Activated CD8-positive, alpha-beta memory T cell treated with anti-CD3 and anti-CD28 coated beads, Interleukin-2, amount 10 ng/mL, durations not matched to agents 7 days and 5 days (primary cell): ENCODE measurements at regions not wholly inside any gene's neighbourhood (a gene's known extent, or its start where the extent isn't known, plus 50 kb on each side); places are given as distances from the start of the nearest gene placed in this dataset.

ENCODE experiments used
- ATAC-seq: fragments of 150-1000 bp; cut with Tn5 transposase; one replicate; pipeline ENCODE4 v1.10.0; 2021; ENCODE audit warnings: moderate library complexity
- CTCF ChIA-PET: fragments of 350-600 bp; sonication (Branson Sonifier 250); formaldehyde crosslinking; loops from one replicate; lab custom pipeline; 2021; ENCODE audit warnings: antibody characterized with exemption; lab: Charles Lee
- DNase-seq: peaks from one replicate; pipeline ENCODE4 v3.0.0-alpha.2; 2020
- H3K27ac Mint-ChIP-seq: one replicate; pipeline ENCODE4 v1.8.0; 2021; ENCODE audit warnings: mild to moderate bottlenecking, mixed read lengths
- H3K27me3 Mint-ChIP-seq: one replicate; pipeline ENCODE4 v1.8.0; 2021; ENCODE audit warnings: mixed read lengths
- H3K36me3 Mint-ChIP-seq: one replicate; pipeline ENCODE4 v1.8.0; 2021; ENCODE audit warnings: mild to moderate bottlenecking, mixed read lengths
- H3K4me1 Mint-ChIP-seq: one replicate; pipeline ENCODE4 v1.8.0; 2021; ENCODE audit warnings: mixed read lengths
- H3K4me3 Mint-ChIP-seq: one replicate; pipeline ENCODE4 v1.8.0; 2021; ENCODE audit warnings: mild to moderate bottlenecking, moderate library complexity, mixed read lengths
- H3K9me3 Mint-ChIP-seq: one replicate; pipeline ENCODE4 v1.8.0; 2022; ENCODE audit warnings: low read depth, mixed read lengths

- Mint-ChIP-seq H3K27me3 (no peaks in the 10 kb centered on the region), H3K36me3 (no peaks in the 10 kb centered on the region), H3K4me3 (no peak overlapping the region), H3K9me3 (peaks cover 4% of the 10 kb centered on the region), H3K4me1 (no peaks in the 10 kb centered on the region), H3K27ac (no peak overlapping the region)
- DNase-seq (no peak), ATAC-seq (no peak)
- CTCF ChIA-PET: interaction anchor here (0.6 kb wide), 1 partner anchor 266 kb away, joined by 3 read pairs; no protein-coding TSS in a partner anchor
Observed at GRCh38 chr12:82008251-82008650, 249.1 kb upstream of the PPFIA2 start.

DNA sequence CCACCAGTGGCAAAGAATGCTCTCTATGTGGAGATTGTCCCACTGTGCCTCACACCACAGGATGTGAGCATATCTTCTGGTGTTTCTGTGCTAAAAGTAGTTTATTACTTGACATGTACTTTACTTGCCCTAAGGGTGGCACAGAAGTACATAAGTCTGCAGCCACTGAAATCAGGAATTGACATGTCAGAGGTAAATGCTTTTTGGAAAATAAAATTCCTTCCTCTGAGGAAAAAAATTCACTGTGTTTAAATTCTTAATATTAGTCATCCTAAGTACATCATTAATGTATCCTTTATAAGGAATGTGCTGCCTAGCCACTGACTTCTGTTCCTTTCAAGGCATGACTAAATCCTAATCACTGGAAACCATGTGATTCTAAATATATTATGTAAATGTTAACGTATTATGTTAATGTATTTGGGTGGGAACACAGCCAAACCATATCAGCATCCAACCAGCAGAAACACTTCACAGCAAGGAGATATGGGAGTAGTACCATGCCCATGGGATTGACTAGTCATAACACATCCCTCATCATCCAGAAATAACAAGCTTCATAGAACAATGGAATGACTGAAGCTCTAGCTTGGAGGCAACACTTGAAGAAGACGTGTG is 239.7 kb upstream of the PPFIA2 start:
- no peak for ATAC-seq
- H3K27ac Mint-ChIP-seq: no peak overlapping the region
- no peaks in the 10 kb centered on the region for H3K27me3 Mint-ChIP-seq
- H3K36me3 Mint-ChIP-seq: no peaks in the 10 kb centered on the region
- peaks cover 7% of the 10 kb centered on the region for H3K9me3 Mint-ChIP-seq
- CTCF ChIA-PET: no interaction called here
- no peak for DNase-seq
- H3K4me1 Mint-ChIP-seq: no peaks in the 10 kb centered on the region
- H3K4me3 Mint-ChIP-seq: no peak overlapping the region

- Mint-ChIP-seq H3K4me3 (no peak overlapping the region), H3K27ac (no peak overlapping the region), H3K4me1 (no peaks in the 10 kb centered on the region), H3K36me3 (no peaks in the 10 kb centered on the region), H3K27me3 (no peaks in the 10 kb centered on the region), H3K9me3 (no peaks in the 10 kb centered on the region)
- ATAC-seq (no peak), DNase-seq (no peak)
- CTCF ChIA-PET: interaction anchor here (0.9 kb wide), 1 partner anchor 18 kb away, joined by 3 read pairs; no protein-coding TSS in a partner anchor
Observed at GRCh38 chr12:81992461-81992860, 233.3 kb upstream of the PPFIA2 start.

- no peaks in the 10 kb centered on the region for H3K36me3 Mint-ChIP-seq
- no peaks in the 10 kb centered on the region for H3K27me3 Mint-ChIP-seq
- H3K4me1 Mint-ChIP-seq: no peaks in the 10 kb centered on the region
- DNase-seq (no peak), ATAC-seq (no peak)
- H3K4me3 Mint-ChIP-seq: no peak overlapping the region
- CTCF ChIA-PET: no interaction called here
- H3K27ac Mint-ChIP-seq: no peak overlapping the region
- no peaks in the 10 kb centered on the region for H3K9me3 Mint-ChIP-seq
Observed at GRCh38 chr12:81991868-81992267, 232.7 kb upstream of the PPFIA2 start.

GRCh38 chr12:81988362-81988761 is 229.2 kb upstream of the PPFIA2 start:
- ATAC-seq: no peak

GRCh38 chr12:81987371-81987770 is 228.2 kb upstream of the PPFIA2 start:
- no peaks in the 10 kb centered on the region for H3K36me3 Mint-ChIP-seq
- ATAC-seq: no peak
- no peaks in the 10 kb centered on the region for H3K4me1 Mint-ChIP-seq
- no peak overlapping the region for H3K27ac Mint-ChIP-seq
- CTCF ChIA-PET: no interaction called here
- H3K4me3 Mint-ChIP-seq: no peak overlapping the region
- no peaks in the 10 kb centered on the region for H3K27me3 Mint-ChIP-seq
- DNase-seq: no peak
- no peaks in the 10 kb centered on the region for H3K9me3 Mint-ChIP-seq

More at GRCh38 chr12:81988362-81988761, 229.2 kb upstream of the PPFIA2 start:
- no peak for DNase-seq
- Mint-ChIP-seq H3K4me3 (no peak overlapping the region), H3K4me1 (no peaks in the 10 kb centered on the region), H3K36me3 (no peaks in the 10 kb centered on the region), H3K27me3 (no peaks in the 10 kb centered on the region), H3K27ac (no peak overlapping the region), H3K9me3 (no peaks in the 10 kb centered on the region)
- CTCF ChIA-PET: no interaction called here

DNA sequence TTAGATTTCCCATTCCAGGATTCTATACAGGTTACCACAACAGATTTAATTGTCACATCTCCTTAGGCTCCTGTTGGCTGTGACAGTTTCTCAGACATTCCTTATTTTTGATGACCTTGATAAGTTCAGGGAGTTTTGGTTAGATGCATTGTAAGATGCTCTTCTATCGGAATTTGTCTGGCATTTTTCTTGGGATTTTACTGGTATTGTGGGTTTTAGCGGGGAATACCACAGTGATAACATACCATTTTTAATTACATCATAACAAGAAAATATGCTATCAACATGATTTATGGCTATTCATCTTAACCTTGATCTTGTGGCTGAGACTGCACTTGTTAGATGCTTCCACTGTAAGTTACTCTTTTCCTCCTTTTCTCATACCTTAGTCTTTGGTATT is 217.5 kb upstream of the PPFIA2 start:
- no peak for DNase-seq
- no peak for ATAC-seq
- Mint-ChIP-seq H3K4me1 (no peaks in the 10 kb centered on the region), H3K4me3 (no peak overlapping the region), H3K9me3 (peaks cover 7% of the 10 kb centered on the region), H3K27me3 (no peaks in the 10 kb centered on the region), H3K36me3 (no peaks in the 10 kb centered on the region), H3K27ac (no peak overlapping the region)
- CTCF ChIA-PET: no interaction called here

- DNase-seq: no peak
- Mint-ChIP-seq H3K36me3 (no peaks in the 10 kb centered on the region), H3K9me3 (peaks cover 7% of the 10 kb centered on the region), H3K27me3 (no peaks in the 10 kb centered on the region), H3K4me3 (no peak overlapping the region), H3K27ac (no peak overlapping the region), H3K4me1 (no peaks in the 10 kb centered on the region)
- CTCF ChIA-PET: no interaction called here
- ATAC-seq: no peak
Observed at GRCh38 chr12:81974762-81975161, 215.6 kb upstream of the PPFIA2 start.

DNA sequence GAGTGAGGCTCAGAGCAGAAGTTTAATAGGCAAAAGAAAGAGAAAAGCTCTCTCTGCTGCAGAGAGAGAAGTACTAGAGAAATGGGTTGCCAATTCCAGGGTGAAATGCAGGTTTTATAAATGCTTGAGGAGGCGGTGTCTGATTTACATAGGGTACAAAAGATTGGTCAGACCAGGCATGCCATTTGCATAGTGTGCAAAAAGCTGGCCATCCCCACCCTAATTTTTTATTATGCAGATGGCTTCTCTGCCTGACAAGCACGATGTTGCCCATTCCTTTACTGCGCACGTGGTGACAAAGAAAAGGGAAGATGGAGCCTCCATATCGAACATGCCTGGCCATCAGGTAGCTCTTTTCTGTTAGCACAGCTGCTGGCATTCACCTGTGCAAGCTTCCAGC is 209.3 kb upstream of the PPFIA2 start:
- H3K9me3 Mint-ChIP-seq: peaks cover 8% of the 10 kb centered on the region
- ATAC-seq: no peak
- CTCF ChIA-PET: no interaction called here
- no peaks in the 10 kb centered on the region for H3K4me1 Mint-ChIP-seq
- H3K36me3 Mint-ChIP-seq: no peaks in the 10 kb centered on the region
- no peak overlapping the region for H3K4me3 Mint-ChIP-seq
- no peak overlapping the region for H3K27ac Mint-ChIP-seq
- H3K27me3 Mint-ChIP-seq: no peaks in the 10 kb centered on the region
- no peak for DNase-seq

- ATAC-seq (no peak), DNase-seq (no peak)
- Mint-ChIP-seq H3K27ac (no peak overlapping the region), H3K4me3 (no peak overlapping the region), H3K4me1 (no peaks in the 10 kb centered on the region), H3K36me3 (no peaks in the 10 kb centered on the region), H3K9me3 (peaks cover 4% of the 10 kb centered on the region), H3K27me3 (no peaks in the 10 kb centered on the region)
- CTCF ChIA-PET: no interaction called here
Observed at GRCh38 chr12:81963636-81964035, 204.5 kb upstream of the PPFIA2 start.

DNA sequence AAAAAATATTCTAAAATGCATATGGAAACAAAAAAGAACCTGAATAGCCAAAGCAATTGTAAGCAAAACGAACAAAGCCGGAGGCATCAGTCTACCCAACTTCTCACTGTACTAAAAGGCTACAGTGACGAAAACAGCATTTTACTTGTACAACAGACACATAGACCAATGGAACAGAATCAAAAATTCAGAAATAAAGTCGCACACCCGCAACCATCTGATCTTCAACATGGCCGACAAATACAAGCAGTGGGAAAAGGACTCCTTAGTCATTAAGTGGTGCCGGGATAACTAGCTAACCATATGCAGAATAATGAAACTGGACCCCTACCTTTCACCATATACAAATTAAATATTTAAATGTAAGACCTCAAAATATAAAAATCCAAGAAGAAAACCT is 203.9 kb upstream of the PPFIA2 start:
- H3K4me3 Mint-ChIP-seq: no peak overlapping the region
- DNase-seq (no peak), ATAC-seq (no peak)
- H3K4me1 Mint-ChIP-seq: no peaks in the 10 kb centered on the region
- H3K27me3 Mint-ChIP-seq: no peaks in the 10 kb centered on the region
- H3K36me3 Mint-ChIP-seq: no peaks in the 10 kb centered on the region
- H3K27ac Mint-ChIP-seq: no peak overlapping the region
- CTCF ChIA-PET: no interaction called here
- peaks cover 2% of the 10 kb centered on the region for H3K9me3 Mint-ChIP-seq

GRCh38 chr12:81962126-81962856 is 203.1 kb upstream of the PPFIA2 start:
- Mint-ChIP-seq H3K4me3 (no peak overlapping the region), H3K4me1 (no peaks in the 10 kb centered on the region), H3K9me3 (peaks cover 2% of the 10 kb centered on the region), H3K36me3 (no peaks in the 10 kb centered on the region), H3K27me3 (no peaks in the 10 kb centered on the region), H3K27ac (no peak overlapping the region)
- no peak for ATAC-seq
- CTCF ChIA-PET: no interaction called here
- DNase-seq: no peak

DNA sequence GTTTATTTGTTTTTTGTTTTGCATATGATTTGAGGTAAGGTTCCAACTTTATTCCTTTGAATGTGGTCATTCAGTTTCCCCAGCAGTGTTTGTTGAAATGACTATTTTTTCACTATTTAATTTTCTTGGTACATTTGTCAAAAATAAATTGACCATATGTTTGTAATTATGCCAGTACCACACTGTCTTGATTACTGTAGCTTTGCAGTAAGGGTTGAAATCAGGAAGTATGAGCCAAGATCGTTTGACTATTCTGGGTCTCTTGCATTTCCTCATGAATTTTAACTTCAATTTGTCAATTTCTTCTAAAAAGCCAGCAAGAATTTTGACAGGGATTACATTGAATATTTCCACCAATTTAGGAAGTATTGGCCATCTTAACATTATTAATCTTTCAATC is 199.3 kb upstream of the PPFIA2 start:
- no peaks in the 10 kb centered on the region for H3K4me1 Mint-ChIP-seq
- H3K27ac Mint-ChIP-seq: no peak overlapping the region
- no peaks in the 10 kb centered on the region for H3K9me3 Mint-ChIP-seq
- H3K4me3 Mint-ChIP-seq: no peak overlapping the region
- H3K36me3 Mint-ChIP-seq: no peaks in the 10 kb centered on the region
- CTCF ChIA-PET: no interaction called here
- no peaks in the 10 kb centered on the region for H3K27me3 Mint-ChIP-seq
- ATAC-seq (no peak), DNase-seq (no peak)

DNA sequence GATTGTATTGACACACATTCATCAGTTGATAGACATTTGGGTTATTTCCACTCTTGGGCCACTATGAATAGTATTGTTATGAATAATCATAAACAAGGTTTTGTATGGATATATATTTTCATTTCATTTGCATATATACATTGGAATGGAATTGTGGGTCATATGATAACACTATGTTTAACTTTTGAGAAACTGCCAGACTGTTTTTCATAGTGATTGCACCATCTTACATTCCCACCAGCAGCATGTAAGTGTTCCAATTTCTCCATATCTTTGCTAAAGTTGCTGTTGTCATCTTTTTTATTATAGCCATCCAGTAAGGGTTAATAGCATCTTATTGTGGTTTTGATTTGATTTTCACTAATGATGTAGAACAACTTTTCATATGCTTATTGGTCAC is 198.5 kb upstream of the PPFIA2 start:
- Mint-ChIP-seq H3K4me3 (no peak overlapping the region), H3K27ac (no peak overlapping the region), H3K27me3 (no peaks in the 10 kb centered on the region), H3K36me3 (no peaks in the 10 kb centered on the region), H3K4me1 (no peaks in the 10 kb centered on the region), H3K9me3 (no peaks in the 10 kb centered on the region)
- DNase-seq: no peak
- ATAC-seq: no peak
- CTCF ChIA-PET: no interaction called here
